ENCODE measurements at regions not wholly inside any gene's neighbourhood (a gene's known extent, or its start where the extent isn't known, plus 50 kb on each side); places are given as distances from the start of the nearest gene placed in this dataset.
"Not testable (repeated sequence)": the region's sequence is repeated elsewhere in the genome, so short reads cannot be mapped to it uniquely, and the experiment has no call there.

DNA sequence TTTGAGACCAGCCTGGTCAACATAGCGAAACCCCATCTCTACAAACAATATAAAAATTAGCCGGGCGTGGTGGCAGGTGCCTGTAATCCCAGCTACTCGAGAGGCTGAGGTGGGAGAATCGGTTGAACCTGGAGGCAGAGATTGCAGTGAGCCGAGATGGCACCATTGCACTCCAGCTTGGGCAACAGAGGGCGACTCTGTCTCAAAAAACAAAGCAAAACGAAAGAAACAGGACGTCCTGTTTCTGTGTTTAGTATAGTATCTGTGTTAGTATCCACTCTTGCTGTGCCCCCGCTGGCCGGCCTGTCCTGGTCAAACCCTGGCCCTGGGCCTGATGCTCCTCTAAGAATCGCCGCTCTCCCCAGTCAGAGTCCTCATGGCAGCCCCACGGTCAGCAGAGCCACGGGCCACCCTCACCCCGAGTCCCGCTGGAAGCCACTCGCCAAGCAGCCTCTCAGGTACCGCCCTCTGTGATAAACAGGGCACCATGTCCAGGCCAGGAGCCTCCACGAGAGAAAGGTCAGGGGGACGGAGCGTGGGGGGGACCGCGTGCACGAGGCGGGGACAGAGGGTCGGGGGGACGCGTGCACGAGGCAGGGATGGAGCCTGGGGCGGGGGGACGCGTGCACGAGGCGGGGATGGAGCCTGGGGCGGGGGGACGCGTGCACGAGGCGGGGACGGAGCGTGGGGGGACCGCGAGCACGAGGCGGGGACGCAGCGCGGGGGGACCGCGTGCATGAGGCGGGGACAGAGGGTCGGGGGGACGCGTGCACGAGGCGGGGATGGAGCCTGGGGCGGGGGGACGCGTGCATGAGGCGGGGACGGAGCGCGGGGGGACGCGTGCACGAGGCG, 384.5 kb downstream of the SMOC2 start:
- no peaks in the 10 kb centered on the region for H3K4me1 Mint-ChIP-seq
- no peak overlapping the region for H3K4me3 Mint-ChIP-seq
- no peaks in the 10 kb centered on the region for H3K9me3 Mint-ChIP-seq
- ATAC-seq (replicated peaks): no peak
- H3K36me3 Mint-ChIP-seq (ENCODE audit: low read depth): no peaks in the 10 kb centered on the region
- H3K27ac Mint-ChIP-seq: no peak overlapping the region
- H3K27me3 Mint-ChIP-seq: no peaks in the 10 kb centered on the region

DNA sequence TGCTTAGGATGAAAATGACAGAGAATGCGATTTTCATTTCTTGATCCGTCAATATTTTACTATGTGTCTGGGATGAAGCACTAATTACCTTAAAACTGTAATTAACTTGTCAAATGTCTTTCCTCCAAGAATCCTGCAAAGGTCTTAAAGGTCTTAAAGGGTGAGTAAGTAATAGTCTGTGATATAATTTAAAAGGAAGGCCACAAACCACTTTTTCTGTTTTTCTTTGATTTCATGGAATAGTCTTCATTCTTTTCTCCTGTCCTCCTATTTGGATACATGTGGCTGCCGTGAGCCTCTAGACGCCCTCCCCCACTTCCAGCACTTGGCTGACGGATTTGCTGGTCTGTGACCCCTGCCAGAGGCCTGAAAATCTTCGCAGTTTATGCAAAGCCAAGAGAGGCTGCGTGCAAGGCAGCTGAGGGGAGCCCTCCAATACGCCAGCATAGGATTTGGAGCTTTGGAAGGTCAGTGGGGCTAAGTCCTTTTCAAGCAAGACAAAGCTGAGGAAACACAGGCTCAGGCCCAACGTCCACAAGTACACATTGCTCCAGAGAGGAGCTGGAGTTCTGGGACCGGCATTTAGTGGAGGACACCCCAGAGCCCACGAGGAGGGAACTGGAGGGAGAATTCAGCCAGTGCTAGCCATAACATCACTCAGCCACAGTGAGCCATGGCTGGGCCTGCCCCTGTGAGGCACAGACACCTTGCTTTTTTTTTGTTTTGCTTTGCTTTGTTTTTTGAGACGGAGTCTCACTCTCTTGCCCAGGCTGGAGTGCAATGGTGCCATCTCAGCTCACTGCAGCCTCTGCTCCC, 382.6 kb downstream of the SMOC2 start:
- H3K4me1 Mint-ChIP-seq: no peaks in the 10 kb centered on the region
- no peak overlapping the region for H3K4me3 Mint-ChIP-seq

DNA sequence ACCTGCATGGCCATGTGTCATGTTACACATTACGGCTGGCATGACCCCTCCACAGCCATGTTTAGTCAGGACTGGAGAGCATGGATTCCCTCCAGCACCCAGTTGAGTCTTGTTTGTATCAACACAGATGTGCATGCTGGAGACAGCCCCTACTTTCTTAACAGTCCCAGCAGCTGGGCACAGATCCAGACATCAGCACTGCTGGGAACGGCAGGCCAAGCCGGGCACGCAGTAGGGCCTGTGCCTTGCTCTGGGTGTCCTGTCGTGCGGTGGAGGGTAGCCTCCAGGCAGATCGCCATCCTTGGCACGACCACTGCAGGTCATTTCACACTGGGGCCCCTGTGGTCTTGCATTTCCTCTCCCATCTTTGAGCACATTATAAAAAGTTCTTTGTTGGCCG, 381.4 kb downstream of the SMOC2 start:
- Mint-ChIP-seq H3K9me3 (no peaks in the 10 kb centered on the region), H3K27me3 (peaks cover 12% of the 10 kb centered on the region), H3K36me3 (ENCODE audit: low read depth) (no peaks in the 10 kb centered on the region), H3K27ac (no peak overlapping the region), H3K4me1 (no peaks in the 10 kb centered on the region), H3K4me3 (no peak overlapping the region)
- no peak for ATAC-seq (replicated peaks)

More for the DNA sequence above, 382.6 kb downstream of the SMOC2 start:
- Mint-ChIP-seq H3K36me3 (ENCODE audit: low read depth) (no peaks in the 10 kb centered on the region), H3K27me3 (peaks cover 3% of the 10 kb centered on the region), H3K27ac (no peak overlapping the region), H3K9me3 (no peaks in the 10 kb centered on the region)
- no peak for ATAC-seq (replicated peaks)

DNA sequence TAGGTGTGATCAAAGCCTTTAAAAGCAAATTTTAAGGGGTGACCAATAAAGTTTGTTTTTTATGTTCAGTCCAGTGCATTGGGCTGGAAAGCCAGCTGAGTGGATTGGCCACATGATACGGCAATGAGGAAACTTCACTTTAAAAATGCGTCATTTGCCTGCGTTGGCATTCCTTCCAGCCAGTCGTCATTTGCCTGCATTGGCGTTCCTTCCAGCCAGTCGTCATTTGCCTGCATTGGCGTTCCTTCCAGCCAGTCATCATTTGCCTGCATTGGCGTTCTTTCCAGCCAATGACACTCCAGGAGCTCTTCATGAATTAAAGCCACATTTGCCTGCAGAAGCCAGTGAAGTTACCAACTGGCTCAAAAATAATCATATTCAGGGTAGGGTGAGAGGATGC, 378.6 kb downstream of the SMOC2 start:
- no peak for ATAC-seq (replicated peaks)
- Mint-ChIP-seq H3K9me3 (no peaks in the 10 kb centered on the region), H3K27me3 (peaks cover 19% of the 10 kb centered on the region), H3K4me1 (no peaks in the 10 kb centered on the region), H3K36me3 (ENCODE audit: low read depth) (no peaks in the 10 kb centered on the region), H3K27ac (no peak overlapping the region), H3K4me3 (no peak overlapping the region)

DNA sequence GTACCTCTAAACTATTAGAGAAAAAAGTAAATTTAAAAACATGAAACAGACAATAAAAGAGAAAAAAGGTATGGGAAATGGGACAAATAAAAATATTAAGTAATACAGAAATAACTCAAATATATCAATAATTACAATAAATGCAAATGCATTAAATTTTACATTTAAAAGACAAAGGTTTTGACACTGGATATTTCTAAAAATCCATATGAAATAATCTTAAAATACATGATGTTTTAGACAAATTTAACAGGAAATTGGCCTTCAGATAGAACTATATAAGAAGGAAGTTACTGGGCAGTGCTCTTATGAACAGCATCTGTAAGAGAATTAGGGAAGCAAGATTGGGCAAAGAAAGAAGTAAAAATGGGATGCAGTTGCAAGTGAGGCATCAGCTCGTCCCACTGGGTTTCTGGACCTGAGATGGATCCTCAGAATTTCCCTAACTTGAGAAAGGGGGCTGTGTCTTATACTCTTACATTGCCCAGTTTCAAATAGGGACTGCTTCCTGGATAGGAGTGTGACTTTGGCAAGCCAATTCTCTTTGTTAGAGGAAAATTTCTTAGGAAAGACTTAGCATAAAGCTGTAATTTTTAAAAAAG, 376.7 kb downstream of the SMOC2 start:
- Mint-ChIP-seq H3K36me3 (ENCODE audit: low read depth) (no peaks in the 10 kb centered on the region), H3K27ac (no peak overlapping the region), H3K4me1 (no peaks in the 10 kb centered on the region), H3K4me3 (no peak overlapping the region), H3K27me3 (peaks cover 25% of the 10 kb centered on the region), H3K9me3 (no peaks in the 10 kb centered on the region)
- no peak for ATAC-seq (replicated peaks)

DNA sequence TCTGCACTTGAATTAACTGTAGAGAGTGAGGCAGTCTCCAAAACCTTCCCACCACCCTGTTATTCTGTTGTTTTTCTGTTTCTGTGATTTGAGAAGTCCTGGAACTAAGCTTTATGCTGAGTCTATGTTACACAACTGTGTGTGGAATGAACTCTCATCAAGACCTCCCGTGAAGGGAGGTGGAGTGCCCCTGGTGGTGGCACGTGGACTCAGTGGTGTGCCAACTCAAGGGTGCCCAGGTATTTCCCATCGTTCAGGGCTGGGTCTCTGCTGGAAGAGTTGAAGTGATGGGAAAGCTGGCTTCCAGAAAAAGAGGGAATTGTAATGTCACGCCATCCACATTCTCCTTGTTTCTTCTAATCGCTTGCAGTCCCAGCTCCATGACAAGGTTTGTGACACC, 374.2 kb downstream of the SMOC2 start:
- peaks cover 30% of the 10 kb centered on the region for H3K27me3 Mint-ChIP-seq
- no peak overlapping the region for H3K27ac Mint-ChIP-seq
- no peak for ATAC-seq (replicated peaks)
- H3K4me3 Mint-ChIP-seq: no peak overlapping the region
- H3K9me3 Mint-ChIP-seq: no peaks in the 10 kb centered on the region
- no peaks in the 10 kb centered on the region for H3K36me3 Mint-ChIP-seq (ENCODE audit: low read depth)
- no peaks in the 10 kb centered on the region for H3K4me1 Mint-ChIP-seq

DNA sequence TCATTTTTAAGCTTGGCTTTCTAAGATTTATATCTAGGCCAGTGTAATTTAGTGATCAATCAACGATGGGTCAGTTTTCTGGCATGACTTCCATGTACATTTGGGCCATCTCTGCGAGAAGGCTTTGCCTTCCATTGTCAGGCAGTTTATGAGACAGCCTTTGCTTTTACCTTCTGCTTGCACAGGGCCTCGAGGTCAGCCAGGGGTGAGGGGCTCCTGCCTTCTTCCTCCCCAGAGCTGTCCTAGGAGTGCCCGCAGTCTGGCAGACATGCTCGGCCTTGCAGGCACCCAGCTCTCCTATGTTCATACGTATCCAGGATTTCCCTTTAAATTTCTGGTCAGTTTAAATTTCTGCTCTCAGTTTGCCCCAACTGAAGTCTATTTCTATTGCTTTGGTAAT, 367.2 kb downstream of the SMOC2 start:
- Mint-ChIP-seq H3K4me3 (no peak overlapping the region), H3K36me3 (ENCODE audit: low read depth) (no peaks in the 10 kb centered on the region), H3K4me1 (no peaks in the 10 kb centered on the region), H3K27ac (no peak overlapping the region), H3K9me3 (peaks cover 5% of the 10 kb centered on the region), H3K27me3 (peaks cover 25% of the 10 kb centered on the region)
- ATAC-seq (replicated peaks): no peak

DNA sequence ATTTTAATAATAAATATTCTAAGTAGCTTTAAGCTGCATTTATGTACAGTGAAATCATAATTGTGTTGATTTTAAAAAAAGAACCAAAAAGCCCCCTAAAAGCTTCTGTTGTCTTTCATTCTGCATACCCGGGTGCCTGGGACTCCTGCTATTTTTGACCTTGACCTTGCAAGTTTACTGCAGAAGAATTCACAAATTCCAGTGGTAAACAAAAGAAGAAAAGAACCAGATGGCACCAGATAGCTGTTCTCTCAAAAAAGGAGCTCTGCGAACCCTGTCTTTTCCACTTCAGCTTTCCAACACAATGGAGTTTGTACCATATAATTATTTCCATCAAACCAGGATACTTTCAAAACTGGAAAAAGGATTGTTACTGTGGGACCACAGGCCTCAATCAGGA, 363.3 kb downstream of the SMOC2 start:
- Mint-ChIP-seq H3K27me3 (peaks cover 28% of the 10 kb centered on the region), H3K27ac (no peak overlapping the region), H3K4me3 (no peak overlapping the region), H3K4me1 (no peaks in the 10 kb centered on the region), H3K36me3 (ENCODE audit: low read depth) (no peaks in the 10 kb centered on the region), H3K9me3 (peaks cover 5% of the 10 kb centered on the region)
- no peak for ATAC-seq (replicated peaks)

DNA sequence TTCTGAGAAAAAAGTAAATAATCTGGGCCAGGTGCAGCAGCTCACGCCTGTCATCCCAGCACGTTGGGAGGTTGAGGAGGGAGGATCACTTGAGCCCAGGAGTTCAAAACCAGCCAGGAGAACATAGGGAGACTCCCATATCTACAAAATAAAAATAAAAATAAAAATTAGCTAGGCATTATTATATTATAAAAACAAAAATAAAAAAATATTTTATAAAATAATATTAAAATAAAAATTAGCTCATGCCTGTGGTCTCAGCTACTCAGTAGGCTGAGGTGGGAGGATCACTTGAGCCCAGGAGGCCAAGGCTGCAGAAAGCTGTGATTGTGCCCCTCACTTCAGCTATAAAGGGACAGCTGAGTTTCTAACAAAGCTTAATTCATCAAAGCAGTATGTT, 362.9 kb downstream of the SMOC2 start:
- no peak for ATAC-seq (replicated peaks)
- peaks cover 5% of the 10 kb centered on the region for H3K9me3 Mint-ChIP-seq

DNA sequence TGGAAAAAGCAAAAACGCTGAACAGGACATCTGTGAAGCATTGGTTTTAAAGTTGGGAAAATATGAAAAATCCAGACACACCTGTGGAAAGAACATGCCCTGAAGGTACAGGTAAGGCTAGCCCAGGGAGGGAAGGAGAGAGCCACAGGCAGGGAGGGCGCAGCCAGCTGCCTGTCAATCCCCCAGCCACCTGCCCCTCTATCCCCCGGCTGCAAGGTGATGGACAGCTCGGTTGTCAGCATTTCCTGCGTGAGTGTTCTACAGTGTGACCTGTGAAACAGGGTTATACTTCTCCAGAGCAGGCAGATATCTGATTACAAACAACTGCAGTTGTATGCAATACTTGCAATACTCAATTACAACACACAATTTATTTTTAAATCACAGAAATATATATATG, 358.1 kb downstream of the SMOC2 start:
- Mint-ChIP-seq H3K27ac (no peak overlapping the region), H3K36me3 (ENCODE audit: low read depth) (no peaks in the 10 kb centered on the region), H3K9me3 (no peaks in the 10 kb centered on the region), H3K4me3 (no peak overlapping the region), H3K4me1 (no peaks in the 10 kb centered on the region), H3K27me3 (peaks cover 26% of the 10 kb centered on the region)
- no peak for ATAC-seq (replicated peaks)

More for the DNA sequence above, 362.9 kb downstream of the SMOC2 start:
- no peaks in the 10 kb centered on the region for H3K36me3 Mint-ChIP-seq (ENCODE audit: low read depth)
- no peaks in the 10 kb centered on the region for H3K4me1 Mint-ChIP-seq
- H3K27me3 Mint-ChIP-seq: peaks cover 28% of the 10 kb centered on the region
- H3K27ac Mint-ChIP-seq: no peak overlapping the region
- no peak overlapping the region for H3K4me3 Mint-ChIP-seq

DNA sequence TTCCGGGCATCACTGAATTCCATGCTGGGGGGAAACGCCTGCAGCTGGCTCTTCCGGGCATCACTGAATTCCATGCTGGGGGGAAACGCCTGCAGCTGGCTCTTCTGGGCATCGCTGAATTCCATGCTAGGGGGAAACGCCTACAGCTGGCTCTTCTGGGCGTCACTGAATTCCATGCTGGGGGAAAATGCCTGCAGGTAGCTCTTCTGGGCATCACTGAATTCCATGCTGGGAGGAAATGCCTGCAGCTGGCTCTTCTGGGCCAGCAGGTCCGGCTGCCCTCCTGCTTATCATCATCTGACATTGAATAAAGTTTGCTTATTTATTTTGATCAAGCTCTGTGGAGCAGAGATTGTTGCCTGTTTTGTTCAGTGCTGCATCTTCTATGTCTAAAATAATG, 355.1 kb downstream of the SMOC2 start:
- H3K4me3 Mint-ChIP-seq: no peak overlapping the region
- H3K9me3 Mint-ChIP-seq: no peaks in the 10 kb centered on the region
- peaks cover 16% of the 10 kb centered on the region for H3K27me3 Mint-ChIP-seq
- H3K27ac Mint-ChIP-seq: no peak overlapping the region
- H3K4me1 Mint-ChIP-seq: no peaks in the 10 kb centered on the region
- no peak for ATAC-seq (replicated peaks)
- H3K36me3 Mint-ChIP-seq (ENCODE audit: low read depth): no peaks in the 10 kb centered on the region

DNA sequence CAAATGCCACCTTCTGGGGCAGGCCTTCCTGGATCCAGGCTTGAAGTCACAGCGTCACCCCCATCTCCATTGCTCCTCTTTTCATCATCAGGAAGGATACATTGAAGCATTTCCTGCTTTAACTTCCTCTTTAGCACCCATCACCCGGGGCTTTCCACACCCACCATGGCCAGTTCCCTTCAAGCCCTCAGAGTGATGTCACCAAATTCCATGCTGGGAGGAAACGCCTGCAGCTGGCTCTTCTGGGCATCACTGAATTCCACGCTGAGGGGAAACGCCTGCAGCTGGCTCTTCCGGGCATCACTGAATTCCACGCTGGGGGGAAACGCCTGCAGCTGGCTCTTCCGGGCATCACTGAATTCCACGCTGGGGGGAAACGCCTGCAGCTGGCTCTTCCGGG, 354.6 kb downstream of the SMOC2 start:
- H3K9me3 Mint-ChIP-seq; H3K36me3 Mint-ChIP-seq (ENCODE audit: low read depth); H3K27ac Mint-ChIP-seq; H3K4me1 Mint-ChIP-seq; H3K4me3 Mint-ChIP-seq; ATAC-seq (replicated peaks): not testable (repeated sequence)
- peaks cover 14% of the 10 kb centered on the region for H3K27me3 Mint-ChIP-seq

DNA sequence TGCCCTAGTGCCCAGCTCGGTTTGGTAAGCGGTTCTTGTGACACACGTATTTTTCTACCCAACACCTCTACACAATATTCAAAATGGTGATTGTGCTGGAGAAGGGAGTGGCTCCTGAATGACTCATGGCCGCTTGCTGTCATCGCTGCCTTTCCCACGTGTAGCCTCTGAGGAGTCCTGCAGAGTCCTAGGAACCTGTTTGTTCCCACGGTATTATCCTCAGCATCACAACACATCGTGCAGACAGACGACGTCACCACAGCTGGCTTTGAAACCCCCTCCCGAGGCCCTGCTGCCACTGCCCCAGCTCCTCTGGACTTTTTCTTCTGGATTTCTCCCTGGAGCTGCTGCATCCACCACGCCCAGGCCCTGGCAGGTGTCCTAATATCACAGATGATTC, 353.5 kb downstream of the SMOC2 start:
- Mint-ChIP-seq H3K4me1 (no peaks in the 10 kb centered on the region), H3K4me3 (no peak overlapping the region), H3K27me3 (peaks cover 17% of the 10 kb centered on the region), H3K27ac (no peak overlapping the region), H3K9me3 (no peaks in the 10 kb centered on the region), H3K36me3 (ENCODE audit: low read depth) (no peaks in the 10 kb centered on the region)
- ATAC-seq (replicated peaks): no peak

DNA sequence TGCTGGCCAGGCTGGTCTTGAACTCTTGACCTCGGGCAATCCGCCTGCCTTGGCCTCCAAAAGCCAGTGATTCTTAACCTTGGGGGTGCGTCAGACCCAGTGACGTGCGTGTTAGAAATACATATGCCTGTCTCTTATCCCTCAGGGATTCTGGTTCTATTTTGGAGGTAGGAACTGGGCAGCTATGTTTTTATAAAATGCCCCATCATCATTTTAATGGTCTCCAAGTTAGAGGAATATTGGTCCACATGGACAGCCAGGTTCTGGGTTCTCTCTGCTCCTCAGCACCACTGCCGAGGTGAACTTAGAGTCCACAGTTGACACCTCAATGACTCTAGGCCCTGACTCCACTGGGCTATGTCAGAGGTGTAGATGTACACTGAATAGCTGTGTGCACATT, 352.7 kb downstream of the SMOC2 start:
- no peak overlapping the region for H3K4me3 Mint-ChIP-seq
- peaks cover 14% of the 10 kb centered on the region for H3K27me3 Mint-ChIP-seq
- H3K27ac Mint-ChIP-seq: no peak overlapping the region
- no peak for ATAC-seq (replicated peaks)
- H3K4me1 Mint-ChIP-seq: no peaks in the 10 kb centered on the region
- no peaks in the 10 kb centered on the region for H3K36me3 Mint-ChIP-seq (ENCODE audit: low read depth)
- H3K9me3 Mint-ChIP-seq: no peaks in the 10 kb centered on the region

DNA sequence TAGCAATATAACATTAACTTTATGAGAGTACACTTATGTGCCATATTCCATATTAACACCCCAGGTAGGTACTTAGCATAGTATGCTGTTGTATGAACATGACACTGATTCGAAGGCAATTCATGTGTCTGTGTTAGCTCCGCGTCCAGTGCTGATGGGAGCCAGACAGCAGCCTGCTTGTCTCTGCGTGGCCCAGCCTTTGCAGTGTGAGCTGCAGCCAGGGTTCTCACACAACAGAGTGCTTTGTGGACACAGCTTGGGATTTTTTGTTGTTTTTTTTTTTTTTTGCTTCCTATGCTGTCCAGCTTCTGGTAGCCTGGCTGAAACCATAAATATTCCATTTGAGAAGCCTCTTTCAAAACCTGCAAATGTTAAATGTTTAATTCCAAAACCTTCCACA, 350.9 kb downstream of the SMOC2 start:
- Mint-ChIP-seq H3K4me1 (no peaks in the 10 kb centered on the region), H3K27me3 (peaks cover 11% of the 10 kb centered on the region), H3K4me3 (no peak overlapping the region), H3K36me3 (ENCODE audit: low read depth) (no peaks in the 10 kb centered on the region), H3K9me3 (no peaks in the 10 kb centered on the region), H3K27ac (no peak overlapping the region)
- no peak for ATAC-seq (replicated peaks)
